OCI-LY3 (cell line): ENCODE measurements at regions not wholly inside any gene's neighbourhood (a gene's known extent, or its start where the extent isn't known, plus 50 kb on each side); places are given as distances from the start of the nearest gene placed in this dataset.

Experiments used
- H2AFZ ChIP-seq: fragments of 200-600, 300-600 bp; shearing (Covaris generic); 2 replicates; pipeline ENCODE4 v1.6.0; 2014; ENCODE audit warnings: antibody characterized with exemption, low read depth, low read length
- H3K27ac ChIP-seq: fragments of 200-600, 300-600 bp; sonication (generic); 2 replicates; pipeline ENCODE4 v1.5.1; 2014; ENCODE audit warnings: mild to moderate bottlenecking, low read length, moderate library complexity, mixed read lengths
- H3K27me3 ChIP-seq: fragments of 200-600, 300-600 bp; sonication (generic); 2 replicates; pipeline ENCODE4 v1.6.1; 2014; ENCODE audit warnings: low read depth, low read length, mixed read lengths
- H3K36me3 ChIP-seq: fragments of 200-600, 300-600 bp; sonication (generic); replicated peaks from 2 replicates; pipeline ENCODE3; 2014; ENCODE audit warnings: low read depth, low read length, mixed read lengths
- H3K4me1 ChIP-seq: fragments of 300-600, 200-600 bp; sonication (generic); 2 replicates; pipeline ENCODE4 v1.6.1; 2014; ENCODE audit warnings: low read length, mixed read lengths
- H3K4me2 ChIP-seq: fragments of 200-600, 300-600 bp; sonication (generic); 2 replicates; pipeline ENCODE4 v1.6.1; 2014; ENCODE audit warnings: low read length, mixed read lengths
- H3K4me3 ChIP-seq: fragments of 300-600, 200-600 bp; sonication (generic); 2 replicates; pipeline ENCODE4 v1.5.1; 2014; ENCODE audit warnings: antibody characterized with exemption, mild to moderate bottlenecking, low read length, moderate library complexity
- H3K79me2 ChIP-seq: fragments of 300-600, 200-600 bp; shearing (Covaris generic); 2 replicates; pipeline ENCODE4 v1.6.1; 2014; ENCODE audit warnings: mild to moderate bottlenecking, low read length, mixed read lengths
- H3K9ac ChIP-seq: fragments of 300-600, 200-600 bp; shearing (Covaris generic); 2 replicates; pipeline ENCODE4 v1.6.0; 2014; ENCODE audit warnings: mild to moderate bottlenecking, low read length, moderate library complexity
- H3K9me3 ChIP-seq: fragments of 200-600, 300-600 bp; shearing (Covaris generic); 2 replicates; pipeline ENCODE4 v1.6.1; 2014; ENCODE audit warnings: low read length, mixed read lengths; ENCODE audit not compliant: insufficient read depth
- H4K20me1 ChIP-seq: fragments of 200-600, 300-600 bp; sonication (generic); 2 replicates; pipeline ENCODE4 v1.6.1; 2016; ENCODE audit warnings: low read length, mixed read lengths; ENCODE audit not compliant: insufficient read depth
- EZH2phosphoT487 ChIP-seq: fragments of 200-600 bp; shearing (Covaris generic); IDR thresholded peaks from 2 replicates; pipeline ENCODE4 v1.6.1; 2018; ENCODE audit warnings: antibody characterized with exemption, mixed run types, low read depth
- TF ChIP-seq, protein P1 (sequence below): fragments of 200-600, 300-600 bp; sonication (generic); IDR thresholded peaks from 2 replicates; pipeline ENCODE4 v1.5.1; 2014; ENCODE audit warnings: antibody characterized with exemption, low read length, low read depth

DNA sequence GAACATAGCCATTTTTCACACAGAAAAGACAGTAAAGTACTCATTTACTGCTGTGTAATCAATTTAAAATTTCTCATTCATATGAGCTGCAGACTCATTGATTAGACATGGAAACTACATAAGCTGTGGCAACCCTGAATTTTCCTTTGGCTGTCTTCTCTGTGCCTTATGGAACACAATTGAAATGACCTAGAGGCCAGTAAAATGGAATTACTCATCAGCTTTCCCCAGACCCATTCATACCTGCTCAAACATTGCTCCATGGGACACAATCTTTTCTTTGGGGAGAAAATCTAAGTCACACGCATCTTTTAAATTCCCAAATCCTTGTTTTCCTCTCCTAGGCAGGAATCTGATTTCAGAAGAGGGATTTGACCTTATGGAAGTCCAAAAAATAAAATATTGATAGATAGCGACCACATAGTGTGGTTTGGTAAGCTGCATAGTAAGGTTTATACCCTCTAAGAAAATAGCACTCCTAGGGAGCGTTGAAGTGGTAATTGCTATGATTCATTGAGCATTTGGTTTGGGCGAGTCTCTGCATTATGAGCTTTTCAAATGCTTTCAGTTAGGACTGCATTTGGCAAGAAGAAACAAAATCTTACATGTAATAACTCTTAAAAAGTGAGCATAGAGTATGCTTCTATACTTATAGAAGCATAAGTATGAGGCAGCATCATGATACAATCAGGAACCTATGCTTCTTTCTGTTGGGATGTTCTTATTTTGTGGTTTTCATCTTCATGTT is 243.4 kb upstream of the GADL1 start:
- Histone ChIP-seq H3K27ac (no peak overlapping the region), H3K4me1 (peaks cover 15% of the 10 kb centered on the region), H3K27me3 (no peaks in the 10 kb centered on the region), H3K4me2 (no peak overlapping the region), H3K9ac (no peak overlapping the region), H3K36me3 (no peaks in the 10 kb centered on the region), H3K4me3 (no peak overlapping the region), H3K79me2 (no peaks in the 10 kb centered on the region), H3K9me3 (no peaks in the 10 kb centered on the region), H2AFZ (no peak overlapping the region), H4K20me1 (no peaks in the 10 kb centered on the region)
- TF ChIP-seq, protein P1, sequence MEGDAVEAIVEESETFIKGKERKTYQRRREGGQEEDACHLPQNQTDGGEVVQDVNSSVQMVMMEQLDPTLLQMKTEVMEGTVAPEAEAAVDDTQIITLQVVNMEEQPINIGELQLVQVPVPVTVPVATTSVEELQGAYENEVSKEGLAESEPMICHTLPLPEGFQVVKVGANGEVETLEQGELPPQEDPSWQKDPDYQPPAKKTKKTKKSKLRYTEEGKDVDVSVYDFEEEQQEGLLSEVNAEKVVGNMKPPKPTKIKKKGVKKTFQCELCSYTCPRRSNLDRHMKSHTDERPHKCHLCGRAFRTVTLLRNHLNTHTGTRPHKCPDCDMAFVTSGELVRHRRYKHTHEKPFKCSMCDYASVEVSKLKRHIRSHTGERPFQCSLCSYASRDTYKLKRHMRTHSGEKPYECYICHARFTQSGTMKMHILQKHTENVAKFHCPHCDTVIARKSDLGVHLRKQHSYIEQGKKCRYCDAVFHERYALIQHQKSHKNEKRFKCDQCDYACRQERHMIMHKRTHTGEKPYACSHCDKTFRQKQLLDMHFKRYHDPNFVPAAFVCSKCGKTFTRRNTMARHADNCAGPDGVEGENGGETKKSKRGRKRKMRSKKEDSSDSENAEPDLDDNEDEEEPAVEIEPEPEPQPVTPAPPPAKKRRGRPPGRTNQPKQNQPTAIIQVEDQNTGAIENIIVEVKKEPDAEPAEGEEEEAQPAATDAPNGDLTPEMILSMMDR: no peak
- TF ChIP-seq EZH2phosphoT487: no peak

DNA sequence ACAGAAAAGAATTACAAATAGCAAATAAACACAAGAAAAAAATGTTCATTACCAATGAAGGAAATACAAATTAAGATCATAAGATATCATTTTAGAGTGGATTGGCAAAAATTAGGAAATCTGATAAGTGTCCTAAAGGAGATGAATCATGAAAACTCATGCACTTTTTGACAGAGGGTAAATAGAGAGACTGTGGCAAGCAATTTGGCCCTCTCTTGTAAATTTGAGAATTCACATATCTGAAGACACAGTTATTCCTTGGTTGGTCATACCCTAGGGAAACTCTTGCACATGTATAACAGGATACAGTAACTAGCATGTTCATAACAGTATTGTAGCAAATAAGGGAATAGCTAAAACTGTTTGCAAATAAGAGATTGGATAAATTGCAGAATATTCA is 246.0 kb upstream of the GADL1 start:
- Histone ChIP-seq H4K20me1 (no peaks in the 10 kb centered on the region), H3K9me3 (no peaks in the 10 kb centered on the region), H3K4me3 (no peak overlapping the region), H3K36me3 (no peaks in the 10 kb centered on the region), H3K4me2 (no peak overlapping the region), H2AFZ (no peak overlapping the region), H3K79me2 (no peaks in the 10 kb centered on the region), H3K27ac (no peak overlapping the region), H3K4me1 (no peaks in the 10 kb centered on the region; the same call in 1 of the 2 replicates), H3K27me3 (no peaks in the 10 kb centered on the region), H3K9ac (no peak overlapping the region)
- TF ChIP-seq EZH2phosphoT487: no peak
- TF ChIP-seq, protein P1: no peak

DNA sequence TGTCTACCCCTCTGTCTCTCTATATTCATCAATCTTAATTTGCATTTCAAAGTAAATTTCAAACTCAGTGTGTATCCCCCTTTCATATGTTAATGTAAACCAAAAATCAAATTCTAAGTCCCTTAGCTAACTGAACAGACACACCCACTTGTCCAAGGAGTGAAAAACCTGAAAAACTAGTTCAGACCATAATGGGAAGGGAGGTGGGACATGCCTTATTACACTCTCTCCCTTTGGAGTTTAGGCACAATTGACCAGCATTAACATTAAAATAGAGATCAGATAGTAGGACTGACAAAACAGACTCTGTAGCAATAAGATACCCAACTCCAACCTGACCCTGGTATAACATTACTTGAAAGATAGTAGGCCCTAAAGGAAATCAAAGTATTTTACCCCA is 247.7 kb upstream of the GADL1 start:
- 0 out of 2 replicates have a peak, but pooled peaks cover 1% of the 10 kb centered on the region for H3K9me3 ChIP-seq
- no peak overlapping the region for H2AFZ ChIP-seq
- no peaks in the 10 kb centered on the region for H4K20me1 ChIP-seq
- no peak overlapping the region for H3K4me3 ChIP-seq
- no peaks in the 10 kb centered on the region; the same call in 1 of the 2 replicates for H3K4me1 ChIP-seq
- H3K36me3 ChIP-seq: no peaks in the 10 kb centered on the region
- no peak for TF ChIP-seq EZH2phosphoT487
- TF ChIP-seq, protein P1: no peak
- H3K27ac ChIP-seq: no peak overlapping the region
- no peaks in the 10 kb centered on the region for H3K79me2 ChIP-seq
- no peak overlapping the region for H3K9ac ChIP-seq
- H3K27me3 ChIP-seq: no peaks in the 10 kb centered on the region
- H3K4me2 ChIP-seq: no peak overlapping the region

DNA sequence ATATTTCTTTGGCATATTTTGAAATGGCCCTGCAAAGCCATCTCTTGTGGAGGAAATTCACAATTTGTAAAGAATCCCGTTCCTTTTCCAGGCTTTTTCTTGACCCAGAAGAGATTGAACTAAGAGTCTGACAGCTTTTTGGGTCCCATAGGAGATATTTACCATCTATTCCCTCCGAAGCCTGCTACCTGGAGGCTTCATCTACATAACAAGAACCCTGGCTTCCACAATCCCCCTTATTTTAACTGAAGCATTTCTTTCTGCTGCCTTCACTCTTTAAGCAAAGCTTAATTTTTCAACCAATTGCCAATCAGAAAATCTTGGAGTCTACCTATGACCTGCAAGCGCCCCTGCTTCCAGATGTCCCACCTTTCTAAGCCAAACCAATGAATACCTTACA is 248.1 kb upstream of the GADL1 start:
- no peak overlapping the region for H2AFZ ChIP-seq
- H3K9ac ChIP-seq: no peak overlapping the region
- no peaks in the 10 kb centered on the region for H3K36me3 ChIP-seq
- H3K9me3 ChIP-seq: peaks cover 5% of the 10 kb centered on the region; the same call in 1 of the 2 replicates
- no peak overlapping the region for H3K27ac ChIP-seq
- no peaks in the 10 kb centered on the region for H3K27me3 ChIP-seq
- TF ChIP-seq EZH2phosphoT487: no peak
- TF ChIP-seq, protein P1: no peak
- no peaks in the 10 kb centered on the region for H3K79me2 ChIP-seq
- H3K4me3 ChIP-seq: no peak overlapping the region
- no peaks in the 10 kb centered on the region for H4K20me1 ChIP-seq
- no peak overlapping the region for H3K4me2 ChIP-seq
- no peaks in the 10 kb centered on the region; the same call in 1 of the 2 replicates for H3K4me1 ChIP-seq
